Esophagus squamous epithelium (tissue), 5 donors: ENCODE measurements at regions not wholly inside any gene's neighbourhood (a gene's known extent, or its start where the extent isn't known, plus 50 kb on each side); places are given as distances from the start of the nearest gene placed in this dataset.

ENCODE experiments used
- DNase-seq: peaks from one replicate; lab custom pipeline; 2025; lab: John Stamatoyannopoulos, UW
- H3K27ac ChIP-seq, 4 donors: fragments of 200-600 bp; sonication (generic); one replicate each; pipeline ENCODE4 v1.5.1; 2016 to 2019; ENCODE audit warnings: mild to moderate bottlenecking in 1 of 4
- H3K27me3 ChIP-seq, 4 donors: fragments of 200-600 bp; sonication (generic); 1 replicate in 3 of 4; 2 replicates in 1 of 4; pipeline versions ENCODE4 v1.5.1 to v1.6.0; 2017 to 2021; ENCODE audit warnings: antibody characterized with exemption in 1 of 4
- H3K36me3 ChIP-seq, 3 donors: fragments of 200-600 bp; sonication (generic); one replicate each; pipeline ENCODE4 v1.5.1; 2016 to 2019
- H3K4me1 ChIP-seq, 3 donors: fragments of 200-600 bp; sonication (generic); one replicate each; pipeline ENCODE4 v1.5.1; 2017 to 2019
- H3K4me3 ChIP-seq, 4 donors: fragments of 200-600 bp; sonication (generic); 1 replicate in 3 of 4; 2 replicates in 1 of 4; pipeline ENCODE4 v1.5.1; 2016 to 2019; ENCODE audit warnings: mild to moderate bottlenecking in 2 of 4, moderate library complexity in 1 of 4
- H3K9me3 ChIP-seq, 3 donors: fragments of 200-600 bp; sonication (generic); one replicate each; pipeline ENCODE4 v1.5.1; 2016 to 2019
- CTCF ChIP-seq, 6 experiments: fragments of 450-650 bp in 4 of 6; fragments of 200-600 bp in 2 of 6; sonication (generic) in 2 of 6; IDR thresholded peaks; one replicate each; pipeline ENCODE4 v1.5.1; 2016 to 2019; ENCODE audit warnings: antibody characterized with exemption in 6 of 6, mild to moderate bottlenecking in 4 of 6, moderate library complexity in 4 of 6
- POLR2A ChIP-seq, 4 donors: fragments of 450-650 bp; IDR thresholded peaks; one replicate each; pipeline ENCODE4 v1.6.1; 2017; ENCODE audit warnings: antibody characterized with exemption in 4 of 4, mild to moderate bottlenecking in 4 of 4, moderate library complexity in 3 of 4
- WGBS, 2 donors: methylation state at CpG; one replicate each; pipeline ENCODE4 v1.1.5; 2018; 5-methylcytosine and 5-hydroxymethylcytosine counted together
- intact Hi-C: fragments of 100-400 bp; cut with DNase I; formaldehyde crosslinking; loops from one replicate; pipeline ENCODE4 v1.15.0; 2022
- donor health status: DM: yes; HTN: yes; CAD: no.

DNA sequence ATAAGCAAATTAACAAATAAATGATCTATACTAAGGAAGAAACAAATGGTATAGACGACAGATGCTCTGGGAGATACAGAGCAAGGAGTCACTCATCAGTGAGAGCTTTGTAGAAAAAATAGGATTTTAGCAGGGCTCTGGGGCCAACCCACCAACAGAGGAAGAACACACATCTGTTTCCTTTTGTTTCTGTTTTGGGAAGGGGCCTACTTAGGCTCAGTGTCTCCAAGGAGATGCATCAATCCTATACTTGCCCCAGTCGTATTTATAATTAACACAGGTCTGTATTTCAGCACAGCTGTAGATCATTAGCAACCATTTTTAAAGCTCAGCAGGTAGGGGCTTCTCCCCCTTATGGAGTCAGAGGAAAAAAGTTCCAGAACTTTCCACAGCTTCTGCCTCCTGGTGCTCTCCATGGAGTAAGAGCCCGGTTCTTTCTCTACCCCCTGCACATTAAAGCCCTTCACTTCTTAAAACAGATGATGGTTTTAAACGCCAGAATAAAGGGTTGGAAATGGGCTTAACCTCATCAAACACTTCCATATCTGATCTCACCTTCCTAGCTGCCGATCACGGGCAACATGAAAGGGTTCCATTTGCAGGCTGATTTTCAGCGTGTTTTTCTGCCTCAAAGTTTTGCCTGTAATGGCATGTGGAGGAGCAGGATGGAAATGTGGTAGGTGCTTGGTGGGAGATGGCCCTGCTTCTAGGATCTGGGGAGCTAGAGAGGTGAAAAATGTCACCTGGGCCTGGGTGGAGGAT is 291.7 kb downstream of the TCF7L2 start:
- Histone ChIP-seq H3K36me3 (no peaks in the 10 kb centered on the region), H3K27me3 (peaks cover 0 to 6% (median 0%) of the 10 kb centered on the region in 4 donors), H3K9me3 (no peaks in the 10 kb centered on the region), H3K4me1 (no peaks in the 10 kb centered on the region), H3K27ac (no peak overlapping the region), H3K4me3 (no peak overlapping the region)
- DNase-seq: no peak
- 53 to 69% methylated on average over 6 to 7 of the region's 7 CpGs for WGBS, 2 donors
- TF ChIP-seq POLR2A (IDR thresholded peaks at IDR 0.05) (no peak), CTCF (IDR thresholded peaks at IDR 0.05) (no peak)
- intact Hi-C loops: no loop called here

GRCh38 chr10:113243311-113243710 is 293.3 kb downstream of the TCF7L2 start:
- intact Hi-C loops: no loop called here
- Histone ChIP-seq H3K27me3 (peaks cover 0 to 6% (median 0%) of the 10 kb centered on the region in 4 donors), H3K4me1 (no peaks in the 10 kb centered on the region), H3K36me3 (no peaks in the 10 kb centered on the region), H3K4me3 (no peak overlapping the region), H3K27ac (no peak overlapping the region), H3K9me3 (no peaks in the 10 kb centered on the region)
- no peak for DNase-seq
- TF ChIP-seq CTCF (IDR thresholded peaks at IDR 0.05): no peak
- TF ChIP-seq POLR2A (IDR thresholded peaks at IDR 0.05): no peak
- WGBS, 2 donors: 76 to 90% methylated on average over 2 of the region's 2 CpGs

DNA sequence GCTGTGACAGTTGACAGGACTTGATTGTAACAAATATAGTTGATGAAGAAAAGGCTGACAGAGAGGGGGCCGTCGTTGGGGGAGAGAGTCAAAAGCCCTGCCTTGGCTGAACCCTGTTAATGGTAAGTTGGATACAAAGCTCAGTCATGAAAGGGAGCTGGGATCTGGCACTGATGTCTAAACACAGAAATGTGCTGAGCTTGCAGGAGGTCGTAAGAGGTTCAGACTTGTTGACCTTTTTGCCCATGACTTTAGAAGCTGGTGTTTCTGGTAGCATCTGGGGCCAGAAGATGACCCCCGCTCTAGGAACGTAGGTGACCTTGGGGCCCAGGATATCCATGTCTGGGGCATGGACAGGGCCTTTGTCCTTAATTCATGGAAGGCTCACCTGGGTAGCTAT is 294.7 kb downstream of the TCF7L2 start:
- WGBS, 2 donors: 69 to 80% methylated on average over 5 of the region's 5 CpGs
- TF ChIP-seq CTCF (IDR thresholded peaks at IDR 0.05) (no peak), POLR2A (IDR thresholded peaks at IDR 0.05) (no peak)
- no peak overlapping the region for H3K27ac ChIP-seq
- H3K27me3 ChIP-seq: peaks cover 0 to 6% (median 0%) of the 10 kb centered on the region in 4 donors
- no peaks in the 10 kb centered on the region for H3K9me3 ChIP-seq
- H3K4me1 ChIP-seq: no peaks in the 10 kb centered on the region
- intact Hi-C loops: no loop called here
- no peaks in the 10 kb centered on the region for H3K36me3 ChIP-seq
- H3K4me3 ChIP-seq: no peak overlapping the region
- DNase-seq: no peak

- Histone ChIP-seq H3K4me1 (no peaks in the 10 kb centered on the region), H3K36me3 (no peaks in the 10 kb centered on the region), H3K27ac (no peak overlapping the region), H3K9me3 (no peaks in the 10 kb centered on the region), H3K4me3 (no peak overlapping the region), H3K27me3 (peaks cover 0 to 6% (median 0%) of the 10 kb centered on the region in 4 donors)
- no peak for TF ChIP-seq POLR2A (IDR thresholded peaks at IDR 0.05)
- no peak for TF ChIP-seq CTCF (IDR thresholded peaks at IDR 0.05)
- WGBS, 2 donors: 65 to 68% methylated on average over 3 of the region's 3 CpGs
- no peak for DNase-seq
- intact Hi-C loops: no loop called here
These were observed 295.2 kb downstream of the TCF7L2 start for GRCh38 chr10:113245286-113245685.

DNA sequence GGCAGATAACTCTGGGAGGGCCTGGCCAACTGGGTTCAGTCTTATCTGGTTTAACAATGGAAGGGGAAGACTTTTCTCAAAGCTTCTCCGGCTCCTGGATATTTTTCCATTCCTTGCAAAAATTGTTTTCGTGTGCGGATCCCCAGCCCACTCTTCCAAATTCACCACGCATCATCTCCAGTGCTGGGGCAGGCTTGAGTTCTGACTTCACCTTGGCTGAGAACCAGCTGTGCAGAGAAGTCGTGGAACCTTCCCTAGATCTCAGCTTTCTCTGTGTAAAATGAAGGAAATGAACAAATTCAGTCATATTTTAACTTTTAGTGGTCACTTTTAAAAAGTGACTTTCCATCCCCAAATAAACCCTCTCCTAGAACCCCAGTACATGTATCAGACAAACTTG is 297.0 kb downstream of the TCF7L2 start:
- no peaks in the 10 kb centered on the region for H3K9me3 ChIP-seq
- intact Hi-C loops: no loop called here
- H3K27me3 ChIP-seq: peaks cover 0 to 5% (median 0%) of the 10 kb centered on the region in 4 donors
- H3K4me3 ChIP-seq: no peak overlapping the region
- 59 to 70% methylated on average over 5 of the region's 5 CpGs for WGBS, 2 donors
- H3K36me3 ChIP-seq: no peaks in the 10 kb centered on the region
- no peaks in the 10 kb centered on the region for H3K4me1 ChIP-seq
- no peak for TF ChIP-seq POLR2A (IDR thresholded peaks at IDR 0.05)
- no peak for TF ChIP-seq CTCF (IDR thresholded peaks at IDR 0.05)
- no peak overlapping the region for H3K27ac ChIP-seq
- no peak for DNase-seq
